CD8-positive, alpha-beta memory T cell (primary cell): ENCODE measurements at regions not wholly inside any gene's neighbourhood (a gene's known extent, or its start where the extent isn't known, plus 50 kb on each side); places are given as distances from the start of the nearest gene placed in this dataset.

Experiments used
- CTCF ChIA-PET: fragments of 350-600 bp; sonication (Branson Sonifier 250); formaldehyde crosslinking; loops from one replicate; lab custom pipeline; 2021; ENCODE audit warnings: antibody characterized with exemption; lab: Charles Lee
- POLR2A ChIA-PET: fragments of 350-600 bp; sonication (Branson Sonifier 250); formaldehyde crosslinking; loops from one replicate; lab custom pipeline; 2021; ENCODE audit warnings: antibody characterized with exemption; lab: Charles Lee
- DNase-seq, 5 donors: peaks; one replicate each; pipeline versions ENCODE4 v3.0.0 to v3.0.0-alpha.2; 2020 to 2022; ENCODE audit warnings: mixed read lengths in 1 of 5
- H3K27ac ChIP-seq: one replicate; pipeline ENCODE4 v1.7.0; 2013; ENCODE audit warnings: low read depth, mild to moderate bottlenecking, low read length, moderate library complexity
- H3K27me3 ChIP-seq: 2 replicates; pipeline ENCODE4 v1.7.0; 2013; ENCODE audit warnings: low read length, mild to moderate bottlenecking; ENCODE audit not compliant: insufficient read depth, poor library complexity, severe bottlenecking
- H3K36me3 ChIP-seq: 2 replicates; pipeline ENCODE4 v1.7.0; 2013; ENCODE audit warnings: mild to moderate bottlenecking, low read length, moderate library complexity; ENCODE audit not compliant: insufficient read depth
- H3K4me1 ChIP-seq: 2 replicates; pipeline ENCODE4 v1.7.0; 2013; ENCODE audit warnings: mild to moderate bottlenecking, low read length, moderate library complexity; ENCODE audit not compliant: insufficient read depth
- H3K4me3 ChIP-seq: 2 replicates; pipeline ENCODE4 v1.7.0; 2013; ENCODE audit warnings: mild to moderate bottlenecking, low read length
- H3K9me3 ChIP-seq: 2 replicates; pipeline ENCODE4 v1.7.0; 2013; ENCODE audit warnings: mild to moderate bottlenecking, low read length
- H3K27ac Mint-ChIP-seq, 8 donors: one replicate each; pipeline ENCODE4 v1.8.0; 2020 to 2021; ENCODE audit warnings: mixed read lengths in 8 of 8, mild to moderate bottlenecking in 6 of 8, inconsistent platforms in 3 of 8, moderate library complexity in 3 of 8
- H3K27me3 Mint-ChIP-seq, 2 donors: one replicate each; pipeline ENCODE4 v1.8.0; 2020 to 2021; ENCODE audit warnings: mixed read lengths in 2 of 2, mild to moderate bottlenecking in 1 of 2, moderate library complexity in 1 of 2
- H3K36me3 Mint-ChIP-seq, 3 donors: one replicate each; pipeline ENCODE4 v1.8.0; 2020 to 2021; ENCODE audit warnings: mixed read lengths in 3 of 3, inconsistent platforms in 1 of 3, mild to moderate bottlenecking in 1 of 3
- H3K4me1 Mint-ChIP-seq, 3 donors: one replicate each; pipeline ENCODE4 v1.8.0; 2020 to 2021; ENCODE audit warnings: mixed read lengths in 3 of 3, inconsistent platforms in 1 of 3, mild to moderate bottlenecking in 1 of 3
- H3K4me3 Mint-ChIP-seq, 7 donors: one replicate each; pipeline ENCODE4 v1.8.0; 2020 to 2021; ENCODE audit warnings: mixed read lengths in 7 of 7, mild to moderate bottlenecking in 6 of 7, moderate library complexity in 4 of 7, inconsistent platforms in 2 of 7
- H3K9me3 Mint-ChIP-seq, 5 donors: one replicate each; pipeline ENCODE4 v1.8.0; 2020 to 2022; ENCODE audit warnings: mixed read lengths in 5 of 5, mild to moderate bottlenecking in 3 of 5, moderate library complexity in 2 of 5, inconsistent platforms in 1 of 5

DNA sequence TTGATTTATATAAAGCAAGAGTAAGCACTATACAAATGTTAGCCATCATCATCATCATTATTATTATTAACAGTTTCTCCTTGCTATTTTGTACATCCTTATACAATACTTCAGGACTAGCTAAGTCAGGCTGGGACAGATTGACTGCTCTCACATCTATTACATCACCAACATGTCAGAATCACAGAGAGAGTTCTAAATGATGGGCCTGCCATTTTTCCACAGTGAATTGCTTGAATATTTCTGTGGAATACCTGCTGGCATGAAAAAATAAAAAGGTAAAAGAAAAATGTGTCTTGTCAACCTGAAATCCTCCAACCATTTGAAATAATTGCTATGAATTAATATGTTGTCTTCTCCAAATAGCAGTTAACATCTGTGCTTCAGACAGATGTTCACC lies 1311.3 kb downstream of the FAM181B start:
- H3K4me1 ChIP-seq: no peaks in the 10 kb centered on the region
- no peaks in the 10 kb centered on the region for H3K27me3 ChIP-seq
- Mint-ChIP-seq H3K27me3 (no peaks in the 10 kb centered on the region), H3K9me3 (peaks cover 0 to 3% (median 2%) of the 10 kb centered on the region in 5 donors), H3K4me3 (no peak overlapping the region), H3K36me3 (no peaks in the 10 kb centered on the region), H3K27ac (no peak overlapping the region), H3K4me1 (no peaks in the 10 kb centered on the region)
- no peak for DNase-seq
- H3K4me3 ChIP-seq: no peak overlapping the region
- POLR2A ChIA-PET: no interaction called here
- no peak overlapping the region for H3K27ac ChIP-seq
- no peaks in the 10 kb centered on the region for H3K36me3 ChIP-seq
- CTCF ChIA-PET: no interaction called here
- H3K9me3 ChIP-seq: no peaks in the 10 kb centered on the region

DNA sequence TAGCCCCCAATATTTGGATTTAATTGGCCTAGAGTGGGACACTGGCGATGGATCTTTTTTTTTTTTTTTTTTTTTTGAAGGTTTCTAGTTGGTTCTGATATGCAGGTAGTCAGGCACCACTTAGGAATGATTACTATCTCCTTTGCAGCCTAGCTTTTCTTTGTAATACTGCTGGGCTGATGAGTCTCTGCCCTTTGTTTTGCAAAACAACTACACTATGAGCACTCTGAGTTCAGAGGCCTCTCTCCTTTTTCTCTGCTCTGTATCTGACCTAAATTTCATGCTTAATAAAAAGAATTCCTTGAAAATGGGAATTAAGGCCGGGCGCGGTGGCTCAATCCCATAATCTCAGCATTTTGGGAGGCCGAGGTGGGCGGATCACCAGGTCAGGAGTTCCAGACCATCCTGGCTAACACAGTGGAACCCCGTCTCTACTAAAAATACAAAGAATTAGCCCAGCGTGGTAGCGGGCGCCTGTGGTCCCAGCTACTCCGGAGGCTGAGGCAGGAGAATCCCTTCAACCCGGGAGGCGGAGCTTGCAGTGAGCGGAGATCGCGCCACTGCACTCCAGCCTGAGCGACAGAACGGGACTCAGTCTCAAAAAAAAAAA lies 1312.3 kb downstream of the FAM181B start:
- peaks cover 0 to 2% (median 0%) of the 10 kb centered on the region in 5 donors for H3K9me3 Mint-ChIP-seq
- Histone ChIP-seq H3K36me3 (no peaks in the 10 kb centered on the region), H3K4me3 (no peak overlapping the region), H3K27ac (no peak overlapping the region), H3K27me3 (no peaks in the 10 kb centered on the region), H3K9me3 (no peaks in the 10 kb centered on the region), H3K4me1 (no peaks in the 10 kb centered on the region)
- no peak for DNase-seq
- CTCF ChIA-PET: no interaction called here
- H3K27ac Mint-ChIP-seq: no peak overlapping the region
- H3K27me3 Mint-ChIP-seq: no peaks in the 10 kb centered on the region
- no peaks in the 10 kb centered on the region for H3K36me3 Mint-ChIP-seq
- H3K4me3 Mint-ChIP-seq: peak overlapping the region in 1 of 7 donors; percentile 32
- no peaks in the 10 kb centered on the region for H3K4me1 Mint-ChIP-seq
- POLR2A ChIA-PET: no interaction called here

DNA sequence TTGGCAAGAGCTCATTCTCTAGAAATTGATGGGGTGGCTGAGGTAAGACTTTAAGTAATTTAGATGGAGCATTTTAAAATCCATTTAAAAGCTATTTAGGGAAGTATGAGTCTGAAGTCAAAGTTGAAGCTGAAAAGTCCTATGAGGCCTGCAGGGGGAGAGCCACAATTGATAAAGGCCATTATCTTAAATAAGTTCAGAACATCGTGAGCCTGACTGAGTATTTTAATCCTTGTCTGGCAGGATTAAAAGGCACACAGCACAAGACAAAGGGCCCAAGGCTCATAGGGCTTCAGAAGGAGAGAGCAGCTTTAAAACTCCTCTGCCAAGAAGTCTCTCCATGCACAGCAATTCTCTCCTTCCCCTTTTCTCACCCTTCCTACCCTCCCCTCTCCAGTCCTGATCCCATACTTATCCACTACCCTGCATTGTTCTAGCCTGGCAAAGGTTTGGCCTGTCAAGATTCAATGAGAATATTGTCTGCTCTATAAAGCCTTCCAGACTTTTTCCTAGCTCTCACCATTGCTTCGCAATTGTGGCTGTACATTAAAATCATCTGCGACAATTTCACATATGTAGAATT lies 1312.9 kb downstream of the FAM181B start:
- ChIA-PET POLR2A (no interaction called here), CTCF (no interaction called here)
- H3K27ac Mint-ChIP-seq: no peak overlapping the region
- no peaks in the 10 kb centered on the region for H3K27me3 ChIP-seq
- no peak overlapping the region for H3K27ac ChIP-seq
- H3K4me1 ChIP-seq: no peaks in the 10 kb centered on the region
- H3K4me1 Mint-ChIP-seq: no peaks in the 10 kb centered on the region
- H3K4me3 Mint-ChIP-seq: peak overlapping the region in 1 of 7 donors; percentile 32
- DNase-seq: no peak
- no peaks in the 10 kb centered on the region for H3K9me3 ChIP-seq
- H3K36me3 ChIP-seq: no peaks in the 10 kb centered on the region
- H3K36me3 Mint-ChIP-seq: no peaks in the 10 kb centered on the region
- no peaks in the 10 kb centered on the region for H3K27me3 Mint-ChIP-seq
- H3K4me3 ChIP-seq: no peak overlapping the region
- H3K9me3 Mint-ChIP-seq: peaks cover 0 to 2% (median under 1%) of the 10 kb centered on the region in 5 donors

DNA sequence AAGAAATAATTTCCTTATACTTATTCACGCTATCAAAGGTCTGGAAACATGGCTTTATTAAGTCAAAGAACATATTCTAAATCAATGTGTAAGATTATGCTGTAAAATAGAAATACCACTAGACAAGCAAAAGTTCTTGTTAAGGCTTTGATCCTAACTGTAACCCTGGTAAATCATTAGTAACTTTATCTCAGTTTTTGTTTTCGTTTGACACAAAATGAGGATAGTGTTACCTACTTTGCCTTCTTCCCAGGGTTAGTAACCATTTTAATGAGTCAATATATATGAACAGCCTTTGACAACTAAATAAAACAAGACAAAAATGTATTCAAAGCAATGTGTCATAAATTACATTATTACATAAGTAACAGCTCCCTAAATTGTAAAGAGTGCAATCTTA lies 1336.3 kb downstream of the FAM181B start:
- Mint-ChIP-seq H3K4me1 (no peaks in the 10 kb centered on the region), H3K4me3 (no peak overlapping the region), H3K9me3 (peaks cover 0 to 17% (median 5%) of the 10 kb centered on the region in 5 donors), H3K27ac (no peak overlapping the region), H3K27me3 (no peaks in the 10 kb centered on the region), H3K36me3 (no peaks in the 10 kb centered on the region)
- no peak for DNase-seq
- no peaks in the 10 kb centered on the region for H3K27me3 ChIP-seq
- ChIA-PET CTCF (no interaction called here), POLR2A (no interaction called here)
- H3K4me1 ChIP-seq: no peaks in the 10 kb centered on the region
- H3K4me3 ChIP-seq: no peak overlapping the region
- H3K27ac ChIP-seq: no peak overlapping the region
- no peaks in the 10 kb centered on the region for H3K36me3 ChIP-seq
- H3K9me3 ChIP-seq: no peaks in the 10 kb centered on the region

DNA sequence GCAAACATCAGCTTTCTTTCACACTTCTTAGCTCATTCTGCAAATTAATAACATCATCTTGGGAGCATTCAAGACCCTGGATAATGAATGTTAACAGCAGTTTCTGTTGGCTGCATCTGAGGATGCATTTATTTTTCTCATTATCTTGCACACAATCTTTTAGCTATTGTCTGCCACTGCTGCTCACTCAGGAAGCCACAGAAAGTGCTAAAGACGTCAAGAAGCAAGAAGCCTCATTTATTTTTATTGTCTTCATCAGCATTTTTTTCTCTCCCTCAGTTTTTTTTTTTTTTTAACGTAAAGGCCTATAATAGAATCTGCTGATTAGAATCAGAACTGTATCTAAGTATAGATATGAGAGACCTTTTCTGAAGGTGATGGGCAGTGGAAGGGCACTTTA lies 1339.4 kb downstream of the FAM181B start:
- no peaks in the 10 kb centered on the region for H3K4me1 ChIP-seq

DNA sequence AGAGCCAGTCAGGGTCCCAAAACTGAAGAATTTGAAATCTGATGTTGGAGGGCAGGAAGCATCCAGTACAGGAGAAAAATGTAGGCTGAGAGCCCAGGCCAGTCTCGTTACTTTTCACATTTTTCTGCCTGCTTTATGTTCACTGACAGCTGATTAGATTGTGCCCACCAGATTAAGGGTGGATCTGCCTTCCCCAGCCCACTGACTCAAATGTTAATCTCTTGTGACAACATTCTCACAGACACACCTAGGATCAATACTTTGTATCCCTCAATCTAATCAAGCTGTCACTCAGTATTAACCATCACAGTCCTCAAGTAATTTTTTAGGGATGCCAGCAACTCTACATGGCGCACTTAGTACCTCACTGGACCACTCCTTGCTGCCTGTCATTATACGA lies 1345.3 kb downstream of the FAM181B start:
- H3K27me3 Mint-ChIP-seq: no peaks in the 10 kb centered on the region
- no peak for DNase-seq
- Histone ChIP-seq H3K27me3 (no peaks in the 10 kb centered on the region), H3K4me1 (no peaks in the 10 kb centered on the region), H3K4me3 (no peak overlapping the region), H3K36me3 (no peaks in the 10 kb centered on the region), H3K9me3 (no peaks in the 10 kb centered on the region), H3K27ac (no peak overlapping the region)
- H3K4me1 Mint-ChIP-seq: no peaks in the 10 kb centered on the region
- H3K9me3 Mint-ChIP-seq: peaks cover 2 to 29% (median 6%) of the 10 kb centered on the region in 5 donors
- no peaks in the 10 kb centered on the region for H3K36me3 Mint-ChIP-seq
- POLR2A ChIA-PET: no interaction called here
- no peak overlapping the region for H3K4me3 Mint-ChIP-seq
- H3K27ac Mint-ChIP-seq: no peak overlapping the region
- CTCF ChIA-PET: no interaction called here

More for the DNA sequence above, 1339.4 kb downstream of the FAM181B start:
- Histone ChIP-seq H3K27me3 (no peaks in the 10 kb centered on the region), H3K4me3 (no peak overlapping the region), H3K9me3 (no peaks in the 10 kb centered on the region), H3K36me3 (no peaks in the 10 kb centered on the region), H3K27ac (no peak overlapping the region)
- no peak overlapping the region for H3K4me3 Mint-ChIP-seq
- H3K9me3 Mint-ChIP-seq: peaks cover 0 to 23% (median 9%) of the 10 kb centered on the region in 5 donors
- ChIA-PET CTCF (no interaction called here), POLR2A (no interaction called here)
- H3K27me3 Mint-ChIP-seq: no peaks in the 10 kb centered on the region
- DNase-seq: no peak
- no peak overlapping the region for H3K27ac Mint-ChIP-seq
- no peaks in the 10 kb centered on the region for H3K4me1 Mint-ChIP-seq
- H3K36me3 Mint-ChIP-seq: no peaks in the 10 kb centered on the region

DNA sequence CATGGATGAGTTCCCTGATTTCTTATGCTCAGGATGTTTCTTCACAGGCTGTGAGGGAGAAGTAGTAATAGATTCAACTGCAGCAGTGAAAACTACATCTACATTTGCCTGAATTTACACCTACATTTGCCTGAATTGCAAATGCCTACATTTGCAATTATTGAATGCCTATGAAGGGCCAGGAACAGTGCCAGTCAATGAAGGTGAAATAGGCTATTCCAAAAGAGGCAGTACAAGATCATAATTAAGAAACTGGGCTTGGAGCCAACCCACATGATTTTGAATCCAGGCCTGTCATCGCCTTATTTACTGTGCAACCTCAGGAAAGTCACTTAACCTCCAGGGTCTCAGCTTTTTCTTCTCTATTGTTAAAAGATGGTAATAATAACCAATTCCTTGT lies 1353.3 kb downstream of the FAM181B start:
- no peaks in the 10 kb centered on the region for H3K36me3 Mint-ChIP-seq
- H3K27ac ChIP-seq: no peak overlapping the region
- H3K4me1 ChIP-seq: no peaks in the 10 kb centered on the region
- H3K9me3 ChIP-seq: no peaks in the 10 kb centered on the region
- no peak overlapping the region for H3K27ac Mint-ChIP-seq
- no peak overlapping the region for H3K4me3 ChIP-seq
- no peaks in the 10 kb centered on the region for H3K4me1 Mint-ChIP-seq
- H3K36me3 ChIP-seq: no peaks in the 10 kb centered on the region
- peaks cover 0 to 14% (median 4%) of the 10 kb centered on the region in 5 donors for H3K9me3 Mint-ChIP-seq
- CTCF ChIA-PET: no interaction called here
- H3K27me3 Mint-ChIP-seq: no peaks in the 10 kb centered on the region
- no peaks in the 10 kb centered on the region for H3K27me3 ChIP-seq
- H3K4me3 Mint-ChIP-seq: no peak overlapping the region
- no peak for DNase-seq
- POLR2A ChIA-PET: no interaction called here

DNA sequence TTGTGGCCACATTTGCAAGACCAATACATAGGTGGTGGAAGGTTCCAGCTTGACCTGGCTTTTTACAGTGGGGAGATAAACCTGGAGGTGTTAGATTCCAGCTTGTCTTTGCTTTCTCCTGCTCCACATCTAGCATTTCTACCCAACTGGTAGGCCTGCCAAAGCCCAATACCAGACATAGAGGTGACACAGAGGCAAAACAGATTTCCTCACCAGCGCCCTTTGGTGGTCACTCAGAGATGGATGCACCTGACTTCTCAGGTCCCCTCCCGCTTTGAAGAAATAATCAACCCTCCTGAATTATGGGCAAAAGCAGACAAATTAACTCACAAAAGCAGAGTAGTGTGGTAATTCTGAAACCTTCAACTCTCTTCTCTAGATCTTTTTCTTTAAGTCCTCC lies 1356.2 kb downstream of the FAM181B start:
- Mint-ChIP-seq H3K4me1 (no peaks in the 10 kb centered on the region), H3K27ac (no peak overlapping the region), H3K9me3 (peaks cover 7 to 15% (median 8%) of the 10 kb centered on the region in 5 donors), H3K27me3 (no peaks in the 10 kb centered on the region), H3K36me3 (no peaks in the 10 kb centered on the region), H3K4me3 (no peak overlapping the region)
- Histone ChIP-seq H3K27me3 (no peaks in the 10 kb centered on the region), H3K9me3 (no peaks in the 10 kb centered on the region), H3K4me1 (no peaks in the 10 kb centered on the region), H3K4me3 (no peak overlapping the region), H3K27ac (no peak overlapping the region), H3K36me3 (no peaks in the 10 kb centered on the region)
- no peak for DNase-seq
- ChIA-PET POLR2A (no interaction called here), CTCF (no interaction called here)
